Breast epithelium (tissue), 4 donors: ENCODE measurements at regions not wholly inside any gene's neighbourhood (a gene's known extent, or its start where the extent isn't known, plus 50 kb on each side); places are given as distances from the start of the nearest gene placed in this dataset.

Source experiments
- DNase-seq, 2 donors: peaks; one replicate each; pipeline ENCODE4 v3.0.0-alpha.2; 2019; ENCODE audit warnings: low spot score in 2 of 2
- H3K27ac ChIP-seq, 2 donors: fragments of 200-600 bp; sonication (generic) in 1 of 2; one replicate each; pipeline ENCODE4 v1.5.1; 2016 to 2019; ENCODE audit warnings: mild to moderate bottlenecking in 1 of 2
- H3K27me3 ChIP-seq, 2 donors: fragments of 200-600 bp; sonication (generic) in 1 of 2; one replicate each; pipeline versions ENCODE4 v1.5.1 to v1.6.0; 2017 to 2019; ENCODE audit warnings: control low read depth in 1 of 2, mild to moderate bottlenecking in 1 of 2
- H3K36me3 ChIP-seq: fragments of 200-600 bp; one replicate; pipeline ENCODE4 v1.5.1; 2019
- H3K4me1 ChIP-seq, 2 donors: fragments of 200-600 bp; sonication (generic); one replicate each; pipeline ENCODE4 v1.5.1; 2016 to 2019; ENCODE audit warnings: control low read depth in 1 of 2
- H3K4me3 ChIP-seq, 3 donors: fragments of 200-600 bp; sonication (generic); 1 replicate in 2 of 3; 2 replicates in 1 of 3; pipeline ENCODE4 v1.5.1; 2016 to 2019; ENCODE audit warnings: mild to moderate bottlenecking in 3 of 3, moderate library complexity in 2 of 3
- H3K9me3 ChIP-seq, 2 donors: fragments of 200-600 bp; sonication (generic) in 1 of 2; one replicate each; pipeline ENCODE4 v1.5.1; 2016 to 2019; ENCODE audit warnings: control low read depth in 1 of 2
- CTCF ChIP-seq, 3 donors: fragments of 450-650 bp; IDR thresholded peaks; one replicate each; pipeline ENCODE4 v1.5.1; 2016 to 2017; ENCODE audit warnings: antibody characterized with exemption in 3 of 3, mild to moderate bottlenecking in 3 of 3, moderate library complexity in 3 of 3
- POLR2A ChIP-seq: fragments of 450-650 bp; IDR thresholded peaks from one replicate; pipeline ENCODE4 v1.6.1; 2016; ENCODE audit warnings: antibody characterized with exemption, mild to moderate bottlenecking, moderate library complexity
- POLR2AphosphoS5 ChIP-seq, 3 donors: sonication (generic); formaldehyde crosslinking; IDR thresholded peaks; one replicate each; pipeline ENCODE4 v1.6.1; 2017; ENCODE audit warnings: antibody characterized with exemption in 3 of 3
- intact Hi-C: fragments of 100-400 bp; cut with DNase I; formaldehyde crosslinking; loops from one replicate; pipeline ENCODE4 v1.15.1; 2023; ENCODE audit warnings: low total_unique reads

GRCh38 chr1:232579958-232580941, 49.7 kb downstream of the SIPA1L2 start:
- Histone ChIP-seq H3K36me3 (no peaks in the 10 kb centered on the region), H3K4me3 (no peak overlapping the region), H3K27me3 (no peaks in the 10 kb centered on the region), H3K4me1 (no peaks in the 10 kb centered on the region), H3K9me3 (no peaks in the 10 kb centered on the region), H3K27ac (peak overlapping the region in 1 of 2 donors; percentile 30)
- no peak for DNase-seq
- TF ChIP-seq POLR2AphosphoS5 (IDR thresholded peaks at IDR 0.05) (no peak), POLR2A (no peak), CTCF (IDR thresholded peaks at IDR 0.05) (no peak)
- intact Hi-C loops, result no loop called here

- H3K9me3 ChIP-seq, result no peaks in the 10 kb centered on the region
- no peak overlapping the region for H3K4me3 ChIP-seq
- no peaks in the 10 kb centered on the region for H3K27me3 ChIP-seq
- H3K27ac ChIP-seq, result peak overlapping the region; percentile 62 to 81
- no peaks in the 10 kb centered on the region for H3K4me1 ChIP-seq
- no peak for TF ChIP-seq POLR2A
- no peak for TF ChIP-seq CTCF (IDR thresholded peaks at IDR 0.05)
- no peak for TF ChIP-seq POLR2AphosphoS5 (IDR thresholded peaks at IDR 0.05)
- DNase-seq, result no peak
- no peaks in the 10 kb centered on the region for H3K36me3 ChIP-seq
- intact Hi-C loops, result no loop called here
Observed at GRCh38 chr1:232579466-232579865, 50.5 kb downstream of the SIPA1L2 start.

GRCh38 chr1:232578651-232579195, 51.2 kb downstream of the SIPA1L2 start:
- Histone ChIP-seq H3K27me3 (no peaks in the 10 kb centered on the region), H3K4me1 (no peaks in the 10 kb centered on the region), H3K27ac (peak overlapping the region; percentile 62 to 81), H3K4me3 (no peak overlapping the region), H3K9me3 (no peaks in the 10 kb centered on the region), H3K36me3 (no peaks in the 10 kb centered on the region)
- DNase-seq, result no peak
- intact Hi-C loops, result no loop called here
- TF ChIP-seq POLR2AphosphoS5 (IDR thresholded peaks at IDR 0.05) (peak in 1 of 3 donors; percentile 6), CTCF (IDR thresholded peaks at IDR 0.05) (no peak), POLR2A (no peak)

- Histone ChIP-seq H3K27ac (peak overlapping the region in 1 of 2 donors; percentile 81), H3K27me3 (no peaks in the 10 kb centered on the region), H3K4me1 (no peaks in the 10 kb centered on the region), H3K4me3 (no peak overlapping the region), H3K9me3 (no peaks in the 10 kb centered on the region), H3K36me3 (no peaks in the 10 kb centered on the region)
- DNase-seq, result no peak
- intact Hi-C loops, result no loop called here
- TF ChIP-seq POLR2A (no peak), CTCF (IDR thresholded peaks at IDR 0.05) (no peak), POLR2AphosphoS5 (IDR thresholded peaks at IDR 0.05) (no peak)
Observed at GRCh38 chr1:232577772-232578171, 52.2 kb downstream of the SIPA1L2 start.

GRCh38 chr1:232576537-232576936, 53.4 kb downstream of the SIPA1L2 start:
- no peaks in the 10 kb centered on the region for H3K9me3 ChIP-seq
- no peak overlapping the region for H3K4me3 ChIP-seq
- TF ChIP-seq POLR2A (no peak), CTCF (IDR thresholded peaks at IDR 0.05) (no peak), POLR2AphosphoS5 (IDR thresholded peaks at IDR 0.05) (no peak)
- H3K27ac ChIP-seq, result no peak overlapping the region
- H3K27me3 ChIP-seq, result no peaks in the 10 kb centered on the region
- DNase-seq, result no peak
- intact Hi-C loops, result no loop called here
- no peaks in the 10 kb centered on the region for H3K4me1 ChIP-seq
- no peaks in the 10 kb centered on the region for H3K36me3 ChIP-seq
